Transverse colon (tissue), 4 donors: ENCODE measurements at regions not wholly inside any gene's neighbourhood (a gene's known extent, or its start where the extent isn't known, plus 50 kb on each side); places are given as distances from the start of the nearest gene placed in this dataset.

ENCODE experiments used
- DNase-seq: peaks from one replicate; pipeline ENCODE4 v3.0.0-alpha.2; 2019
- H3K27ac ChIP-seq, 4 donors: fragments of 200-600 bp; sonication (generic); 2 replicates each; pipeline ENCODE4 v1.5.1; 2016 to 2018; ENCODE audit warnings: inconsistent platforms in 4 of 4
- H3K27me3 ChIP-seq: fragments of 200-600 bp; sonication (generic); 2 replicates; pipeline ENCODE4 v1.5.1; 2017; ENCODE audit warnings: inconsistent platforms
- H3K36me3 ChIP-seq, 4 donors: fragments of 200-600 bp; sonication (generic); 2 replicates each; pipeline ENCODE4 v1.5.1; 2017 to 2019; ENCODE audit warnings: inconsistent platforms in 4 of 4
- H3K4me1 ChIP-seq, 4 donors: fragments of 200-600 bp; sonication (generic); 2 replicates each; pipeline ENCODE4 v1.5.1; 2017 to 2020; ENCODE audit warnings: inconsistent platforms in 4 of 4
- H3K4me3 ChIP-seq, 4 donors: fragments of 200-600 bp; sonication (generic); 1 replicate in 1 of 4; 2 replicates in 3 of 4; pipeline versions ENCODE4 v1.5.1 to v1.6.1; 2017 to 2019; ENCODE audit warnings: inconsistent platforms in 4 of 4
- H3K9me3 ChIP-seq, 2 donors: fragments of 200-600 bp; sonication (generic); 2 replicates each; pipeline ENCODE4 v1.5.1; 2017 to 2019; ENCODE audit warnings: inconsistent platforms in 2 of 2
- CTCF ChIP-seq, 5 experiments: fragments of 200-600 bp in 3 of 5; fragments of 450-650 bp in 2 of 5; sonication (generic) in 3 of 5; IDR thresholded peaks; 1 replicate in 2 of 5; 2 replicates in 3 of 5; pipeline ENCODE4 v1.5.1; 2016 to 2017; ENCODE audit warnings: antibody characterized with exemption in 5 of 5, inconsistent platforms in 3 of 5, mild to moderate bottlenecking in 2 of 5, moderate library complexity in 1 of 5
- EP300 ChIP-seq: sonication (generic); formaldehyde crosslinking; IDR thresholded peaks from one replicate; pipeline ENCODE4 v1.6.1; 2017; ENCODE audit warnings: antibody characterized with exemption, low read depth
- POLR2A ChIP-seq: fragments of 450-650 bp; IDR thresholded peaks from one replicate; pipeline ENCODE4 v1.6.1; 2016; ENCODE audit warnings: antibody characterized with exemption, mild to moderate bottlenecking, moderate library complexity
- POLR2AphosphoS5 ChIP-seq, 3 donors: sonication (generic); formaldehyde crosslinking; IDR thresholded peaks; one replicate each; pipeline ENCODE4 v1.6.1; 2016; ENCODE audit warnings: antibody characterized with exemption in 3 of 3
- WGBS, 2 donors: methylation state at CpG; one replicate each; pipeline ENCODE4 v1.1.5; 2018; ENCODE audit warnings: low coverage in 1 of 2; 5-methylcytosine and 5-hydroxymethylcytosine counted together
- in situ Hi-C, 4 donors: fragments of 200-750 bp; cut with MboI; loops; one replicate each; pipeline versions ENCODE4 v1.15.0 to v1.15.1; 2017; ENCODE audit warnings: low sequenced_read_pairs in 3 of 4, low pct_ligation_motif_present in 1 of 4, low pct_unique_long_range_greater_than_20kb in 1 of 4
- intact Hi-C: fragments of 100-400 bp; cut with DNase I; formaldehyde crosslinking; loops from one replicate; pipeline ENCODE4 v1.15.1; 2023; ENCODE audit warnings: low total_unique reads

GRCh38 chr10:10727812-10728211 lies 289.9 kb upstream of the CELF2 start:
- no peak for DNase-seq
- H3K27me3 ChIP-seq = no peaks in the 10 kb centered on the region
- TF ChIP-seq POLR2AphosphoS5 (IDR thresholded peaks at IDR 0.05) (no peak), POLR2A (no peak), EP300 (no peak), CTCF (IDR thresholded peaks at IDR 0.05) (no peak)
- in situ Hi-C loops (no loop called here), intact Hi-C loops (loop anchor here (10.0 kb wide), 1 partner anchor 167 kb away; no protein-coding TSS in a partner anchor)
- H3K27ac ChIP-seq = no peak overlapping the region
- peaks cover 0 to 3% (median 0%) of the 10 kb centered on the region in 4 donors for H3K4me1 ChIP-seq
- WGBS, 2 donors = 78 to 79% methylated on average over 4 to 5 of the region's 5 CpGs
- no peak overlapping the region for H3K4me3 ChIP-seq
- H3K36me3 ChIP-seq = no peaks in the 10 kb centered on the region
- no peaks in the 10 kb centered on the region for H3K9me3 ChIP-seq

- no peak overlapping the region for H3K4me3 ChIP-seq
- in situ Hi-C loops = no loop called here
- TF ChIP-seq POLR2A (no peak), CTCF (IDR thresholded peaks at IDR 0.05) (no peak), EP300 (no peak), POLR2AphosphoS5 (IDR thresholded peaks at IDR 0.05) (no peak)
- intact Hi-C loops = no loop called here
- no peaks in the 10 kb centered on the region for H3K27me3 ChIP-seq
- H3K9me3 ChIP-seq = no peaks in the 10 kb centered on the region
- whole genome bisulfite sequencing, 2 donors = 74 to 84% methylated on average over 4 to 5 of the region's 5 CpGs
- peaks cover 0 to 3% (median 0%) of the 10 kb centered on the region in 4 donors for H3K4me1 ChIP-seq
- H3K36me3 ChIP-seq = no peaks in the 10 kb centered on the region
- DNase-seq = no peak
- H3K27ac ChIP-seq = no peak overlapping the region
Measured at GRCh38 chr10:10730471-10731043, 287.1 kb upstream of the CELF2 start.

GRCh38 chr10:10731366-10731765 lies 286.3 kb upstream of the CELF2 start:
- H3K36me3 ChIP-seq = no peaks in the 10 kb centered on the region
- H3K4me3 ChIP-seq = no peak overlapping the region
- intact Hi-C loops (no loop called here), in situ Hi-C loops (no loop called here)
- 67 to 70% methylated on average over 1 to 2 of the region's 2 CpGs for WGBS, 2 donors
- peaks cover 0 to 3% (median 0%) of the 10 kb centered on the region in 4 donors for H3K4me1 ChIP-seq
- no peak for DNase-seq
- H3K9me3 ChIP-seq = no peaks in the 10 kb centered on the region
- no peaks in the 10 kb centered on the region for H3K27me3 ChIP-seq
- no peak overlapping the region for H3K27ac ChIP-seq
- TF ChIP-seq POLR2A (no peak), CTCF (IDR thresholded peaks at IDR 0.05) (no peak), EP300 (no peak), POLR2AphosphoS5 (IDR thresholded peaks at IDR 0.05) (no peak)

- no peak overlapping the region for H3K27ac ChIP-seq
- intact Hi-C loops (no loop called here), in situ Hi-C loops (no loop called here)
- H3K9me3 ChIP-seq = no peaks in the 10 kb centered on the region
- 70 to 83% methylated on average over 2 to 5 of the region's 5 CpGs for WGBS, 2 donors
- H3K27me3 ChIP-seq = no peaks in the 10 kb centered on the region
- H3K4me1 ChIP-seq = no peaks in the 10 kb centered on the region
- no peak for DNase-seq
- no peak overlapping the region for H3K4me3 ChIP-seq
- TF ChIP-seq POLR2A (no peak), POLR2AphosphoS5 (IDR thresholded peaks at IDR 0.05) (no peak), EP300 (no peak)
- H3K36me3 ChIP-seq = no peaks in the 10 kb centered on the region
Measured at GRCh38 chr10:10734356-10735064, 283.2 kb upstream of the CELF2 start.
